Retinal pigment epithelial cell (primary cell): ENCODE measurements at regions not wholly inside any gene's neighbourhood (a gene's known extent, or its start where the extent isn't known, plus 50 kb on each side); places are given as distances from the start of the nearest gene placed in this dataset.

Experiments
- DNase-seq: peaks from one replicate; pipeline ENCODE4 v3.0.0-alpha.2; 2010; ENCODE audit warnings: low read depth
- H3K4me3 ChIP-seq: 2 replicates; pipeline ENCODE4 v1.5.1; 2011; ENCODE audit warnings: mild to moderate bottlenecking, low read length, control low read depth, moderate library complexity
- CTCF ChIP-seq: conservative IDR thresholded peaks from 2 replicates; pipeline ENCODE4 v1.5.1; 2011; ENCODE audit warnings: low read depth, low read length, control low read depth, inconsistent platforms

GRCh38 chr1:88421997-88422396 is 262.1 kb upstream of the PKN2 start:
- no peak for TF ChIP-seq CTCF
- no peak for DNase-seq
- no peak overlapping the region for H3K4me3 ChIP-seq

- no peak for TF ChIP-seq CTCF
- no peak overlapping the region for H3K4me3 ChIP-seq
- no peak for DNase-seq
Measured at GRCh38 chr1:88433556-88433955, 250.5 kb upstream of the PKN2 start.

- no peak overlapping the region for H3K4me3 ChIP-seq
- TF ChIP-seq CTCF = no peak
- DNase-seq = no peak
Measured at GRCh38 chr1:88434836-88435235, 249.2 kb upstream of the PKN2 start.

- TF ChIP-seq CTCF = no peak
Measured at GRCh38 chr1:88441022-88441421, 243.1 kb upstream of the PKN2 start.

GRCh38 chr1:88451856-88452255 is 232.2 kb upstream of the PKN2 start:
- no peak for DNase-seq
- H3K4me3 ChIP-seq = no peak overlapping the region
- no peak for TF ChIP-seq CTCF

More at GRCh38 chr1:88441022-88441421, 243.1 kb upstream of the PKN2 start:
- H3K4me3 ChIP-seq = no peak overlapping the region
- DNase-seq = no peak

- TF ChIP-seq CTCF = no peak
- no peak overlapping the region for H3K4me3 ChIP-seq
- no peak for DNase-seq
Measured at GRCh38 chr1:88453295-88453694, 230.8 kb upstream of the PKN2 start.

- H3K4me3 ChIP-seq = no peak overlapping the region
- no peak for DNase-seq
- TF ChIP-seq CTCF = no peak
Measured at GRCh38 chr1:88454781-88455180, 229.3 kb upstream of the PKN2 start.
